Lung (tissue), 11 donors: ENCODE measurements at regions not wholly inside any gene's neighbourhood (a gene's known extent, or its start where the extent isn't known, plus 50 kb on each side); places are given as distances from the start of the nearest gene placed in this dataset.
A peak's percentile ranks its signal among the peaks of the same experiment; 100 is the strongest.

Experiments
- ATAC-seq: fragments of 200-7000 bp; cut with Tn5 transposase; one replicate; pipeline ENCODE4 v1.9.1; 2020; ENCODE audit warnings: moderate number of reproducible peaks; ENCODE audit not compliant: insufficient read depth, low FRiP score
- DNase-seq, 3 donors: peaks; one replicate each; pipeline ENCODE4 v3.0.0-alpha.2; 2013 to 2017
- H3K27ac ChIP-seq, 2 donors: one replicate each; pipeline ENCODE4 v1.5.1; 2013; ENCODE audit warnings: mild to moderate bottlenecking in 2 of 2, moderate library complexity in 2 of 2, control low read depth in 1 of 2, inconsistent platforms in 1 of 2, low read depth in 1 of 2, low read length in 1 of 2
- H3K27me3 ChIP-seq, 3 donors: one replicate each; pipeline ENCODE4 v1.5.1; 2013; ENCODE audit warnings: low read length in 2 of 3; ENCODE audit not compliant: control insufficient read depth in 3 of 3, insufficient read depth in 3 of 3
- H3K36me3 ChIP-seq, 4 donors: one replicate each; pipeline ENCODE4 v1.5.1; 2013; ENCODE audit warnings: low read length in 4 of 4, mild to moderate bottlenecking in 1 of 4, moderate library complexity in 1 of 4; ENCODE audit not compliant: control insufficient read depth in 4 of 4, insufficient read depth in 4 of 4
- H3K4me1 ChIP-seq, 5 donors: one replicate each; pipeline ENCODE4 v1.5.1; 2013; ENCODE audit warnings: low read length in 5 of 5, mild to moderate bottlenecking in 2 of 5, moderate library complexity in 1 of 5; ENCODE audit not compliant: control insufficient read depth in 5 of 5, insufficient read depth in 5 of 5
- H3K4me3 ChIP-seq: one replicate; pipeline ENCODE4 v1.5.1; 2013; ENCODE audit warnings: mild to moderate bottlenecking, control low read depth, moderate library complexity
- H3K9ac ChIP-seq, 2 donors: one replicate each; pipeline ENCODE4 v1.5.1; 2013; ENCODE audit warnings: low read length in 2 of 2, control low read depth in 1 of 2; ENCODE audit not compliant: insufficient read depth in 1 of 2
- H3K9me3 ChIP-seq, 4 donors: one replicate each; pipeline ENCODE4 v1.5.1; 2013; ENCODE audit warnings: low read length in 3 of 4, mild to moderate bottlenecking in 1 of 4, moderate library complexity in 1 of 4; ENCODE audit not compliant: control insufficient read depth in 4 of 4, insufficient read depth in 3 of 4
- CTCF ChIP-seq: IDR thresholded peaks from 2 replicates; pipeline ENCODE4 v1.5.1; 2012; ENCODE audit warnings: mild to moderate bottlenecking; ENCODE audit errors: control extremely low read depth, extremely low read depth
- WGBS, 2 donors: extraction: QIAGEN DNeasy Blood & Tissue Kit; methylation state at CpG; one replicate each; pipeline ENCODE4 v1.1.7; 2013; 5-methylcytosine and 5-hydroxymethylcytosine counted together
- donor health status: control.
- donor health status: control.
- donor health status: Bipolar disorder and iron deficiency.
- donor health status: healthy.
- donor health status: DM: yes; HTN: yes; CAD: no.

GRCh38 chr2:138432971-138433370 lies 68.6 kb upstream of the SPOPL start:
- Histone ChIP-seq H3K27ac (no peak overlapping the region), H3K27me3 (no peaks in the 10 kb centered on the region), H3K36me3 (no peaks in the 10 kb centered on the region), H3K4me1 (no peaks in the 10 kb centered on the region), H3K4me3 (no peak overlapping the region), H3K9me3 (no peaks in the 10 kb centered on the region), H3K9ac (no peak overlapping the region)
- 83 to 90% methylated on average over 2 of the region's 2 CpGs for WGBS, 2 donors
- DNase-seq (no peak), ATAC-seq (no peak)
- TF ChIP-seq CTCF, result no peak

- Histone ChIP-seq H3K27ac (no peak overlapping the region), H3K36me3 (no peaks in the 10 kb centered on the region), H3K4me1 (no peaks in the 10 kb centered on the region), H3K27me3 (no peaks in the 10 kb centered on the region), H3K9me3 (no peaks in the 10 kb centered on the region), H3K4me3 (no peak overlapping the region), H3K9ac (no peak overlapping the region)
- DNase-seq, result peak in 2 of 3 donors; percentile 23 to 60
- ATAC-seq, result no peak
- WGBS, 2 donors, result 82 to 90% methylated on average over 8 of the region's 8 CpGs
- no peak for TF ChIP-seq CTCF
Observed at GRCh38 chr2:138433995-138434951, 67.3 kb upstream of the SPOPL start.

GRCh38 chr2:138435701-138436100 lies 65.9 kb upstream of the SPOPL start:
- Histone ChIP-seq H3K27ac (no peak overlapping the region), H3K36me3 (no peaks in the 10 kb centered on the region), H3K27me3 (no peaks in the 10 kb centered on the region), H3K9ac (no peak overlapping the region), H3K4me1 (no peaks in the 10 kb centered on the region), H3K9me3 (no peaks in the 10 kb centered on the region), H3K4me3 (no peak overlapping the region)
- TF ChIP-seq CTCF, result no peak
- DNase-seq, result no peak
- WGBS, 2 donors, result 77 to 84% methylated on average over 1 of the region's 1 CpG
- no peak for ATAC-seq
